SU-DHL-6 (cell line): ENCODE measurements at regions not wholly inside any gene's neighbourhood (a gene's known extent, or its start where the extent isn't known, plus 50 kb on each side); places are given as distances from the start of the nearest gene placed in this dataset.
A peak's percentile ranks its signal among the peaks of the same experiment; 100 is the strongest.
"Not testable (repeated sequence)": the region's sequence is repeated elsewhere in the genome, so short reads cannot be mapped to it uniquely, and the experiment has no call there.

Experiments used
- H2AFZ ChIP-seq: fragments of 200-600 bp; sonication (generic); 2 replicates; pipeline ENCODE4 v1.6.1; 2014; ENCODE audit warnings: low read depth, mild to moderate bottlenecking, moderate library complexity, mixed read lengths, antibody characterized with exemption, low read length; ENCODE audit not compliant: severe bottlenecking
- H3F3A ChIP-seq: fragments of 200-600 bp; shearing (Covaris generic); 2 replicates; pipeline ENCODE4 v1.6.0; 2016; ENCODE audit warnings: antibody characterized with exemption, mild to moderate bottlenecking; ENCODE audit not compliant: insufficient read depth
- H3K27ac ChIP-seq: fragments of 200-600 bp; sonication (generic); 2 replicates; pipeline ENCODE4 v1.5.1; 2016; ENCODE audit warnings: low read depth, mild to moderate bottlenecking, low read length, moderate library complexity, mixed read lengths
- H3K27me3 ChIP-seq: fragments of 200-600 bp; sonication (generic), shearing (Covaris generic); 2 replicates; pipeline ENCODE4 v1.6.0; 2014; ENCODE audit warnings: mild to moderate bottlenecking, low read length
- H3K36me3 ChIP-seq: fragments of 200-600 bp; sonication (generic); 2 replicates; pipeline ENCODE4 v1.6.1; 2014; ENCODE audit warnings: mild to moderate bottlenecking, low read length, mixed read lengths
- H3K4me2 ChIP-seq: fragments of 300-600, 200-600 bp; shearing (Covaris generic), sonication (generic); 2 replicates; pipeline ENCODE4 v1.6.0; 2014; ENCODE audit warnings: low read length, low read depth, mild to moderate bottlenecking; ENCODE audit not compliant: poor library complexity, severe bottlenecking
- H3K4me3 ChIP-seq: fragments of 200-600 bp; sonication (generic); 2 replicates; pipeline ENCODE4 v1.5.1; 2014; ENCODE audit warnings: antibody characterized with exemption, low read length, mild to moderate bottlenecking, mixed read lengths; ENCODE audit not compliant: insufficient read depth, poor library complexity, severe bottlenecking
- H3K79me2 ChIP-seq: fragments of 200-600 bp; sonication (generic); 2 replicates; pipeline ENCODE4 v1.6.1; 2014; ENCODE audit warnings: mild to moderate bottlenecking, low read length, moderate library complexity; ENCODE audit not compliant: insufficient read depth
- H3K9ac ChIP-seq: fragments of 200-600 bp; sonication (generic); 2 replicates; pipeline ENCODE4 v1.7.0; 2014; ENCODE audit warnings: mild to moderate bottlenecking, low read length
- H3K9me2 ChIP-seq: fragments of 200-600 bp; sonication (generic); replicated peaks from 2 replicates; pipeline ENCODE4 v1.6.1; 2014; ENCODE audit warnings: low read length; ENCODE audit not compliant: insufficient read depth
- H3K9me3 ChIP-seq: fragments of 200-600 bp; sonication (generic); 2 replicates; pipeline ENCODE4 v1.6.1; 2014; ENCODE audit warnings: low read length, mixed read lengths; ENCODE audit not compliant: insufficient read depth
- H4K20me1 ChIP-seq: fragments of 200-600 bp; sonication (generic); 2 replicates; pipeline ENCODE4 v1.6.1; 2014; ENCODE audit warnings: low read depth, mild to moderate bottlenecking, antibody characterized with exemption, low read length, moderate library complexity, mixed read lengths
- CTCF ChIP-seq: fragments of 200-600 bp; sonication (generic); IDR thresholded peaks from one replicate; pipeline ENCODE4 v1.5.1; 2017; ENCODE audit warnings: antibody characterized with exemption, mild to moderate bottlenecking, low read length, moderate library complexity; ENCODE audit not compliant: insufficient read depth, poor library complexity, severe bottlenecking
- EZH2phosphoT487 ChIP-seq: fragments of 200-600 bp; sonication (generic), shearing (Covaris generic); conservative IDR thresholded peaks from 2 replicates; pipeline ENCODE4 v1.6.1; 2018; ENCODE audit warnings: mild to moderate bottlenecking, antibody characterized with exemption, low read length, moderate library complexity, mixed read lengths

GRCh38 chr14:105626651-105627050, 100.3 kb downstream of the TMEM121 start:
- H2AFZ ChIP-seq, H3K27ac ChIP-seq, H3K9me3 ChIP-seq, H3K27me3 ChIP-seq, H3K4me3 ChIP-seq, H3F3A ChIP-seq, H3K9ac ChIP-seq, H3K9me2 ChIP-seq, H3K79me2 ChIP-seq, H3K4me2 ChIP-seq, H3K36me3 ChIP-seq, H4K20me1 ChIP-seq: not testable (repeated sequence)

- not testable (repeated sequence) for H3K9me2 ChIP-seq, H3K9me3 ChIP-seq, H3K79me2 ChIP-seq, H4K20me1 ChIP-seq, H3F3A ChIP-seq, H3K4me3 ChIP-seq, H3K27me3 ChIP-seq, H3K36me3 ChIP-seq, H2AFZ ChIP-seq
- Histone ChIP-seq H3K4me2 (peak overlapping the region; percentile 33), H3K27ac (peak overlapping the region; percentile 79), H3K9ac (peak overlapping the region; percentile 49; the same call in 1 of the 2 replicates)
These were observed 100.9 kb downstream of the TMEM121 start for GRCh38 chr14:105627287-105627686.

GRCh38 chr14:105627701-105628100, 101.3 kb downstream of the TMEM121 start:
- Histone ChIP-seq H3K4me2 (no peak overlapping the region), H3K36me3 (no peaks in the 10 kb centered on the region), H4K20me1 (no peaks in the 10 kb centered on the region), H3K9me3 (0 out of 2 replicates have a peak, but pooled peaks cover 6% of the 10 kb centered on the region), H3K27me3 (no peaks in the 10 kb centered on the region), H3K4me3 (no peak overlapping the region), H3K9ac (0 out of 2 replicates have a peak overlapping the region, but pooled peaks have one; percentile 49), H2AFZ (no peak overlapping the region), H3K27ac (no peak overlapping the region), H3K9me2 (no peaks in the 10 kb centered on the region), H3K79me2 (no peaks in the 10 kb centered on the region), H3F3A (no peaks in the 10 kb centered on the region)
- TF ChIP-seq EZH2phosphoT487 = no peak
- TF ChIP-seq CTCF = no peak

- H3K4me2 ChIP-seq, H3K9me2 ChIP-seq, H3K27ac ChIP-seq, H3K4me3 ChIP-seq, H4K20me1 ChIP-seq, H3K36me3 ChIP-seq, H3K79me2 ChIP-seq, H3K27me3 ChIP-seq, H3K9ac ChIP-seq, H3F3A ChIP-seq, H2AFZ ChIP-seq, H3K9me3 ChIP-seq: not testable (repeated sequence)
These were observed 101.7 kb downstream of the TMEM121 start for GRCh38 chr14:105628126-105628525.

- H3F3A ChIP-seq, H3K9me3 ChIP-seq, H3K4me3 ChIP-seq, H3K9me2 ChIP-seq, H3K9ac ChIP-seq, H3K79me2 ChIP-seq, H2AFZ ChIP-seq, H3K27ac ChIP-seq, H4K20me1 ChIP-seq, H3K36me3 ChIP-seq, H3K27me3 ChIP-seq, H3K4me2 ChIP-seq: not testable (repeated sequence)
These were observed 102.2 kb downstream of the TMEM121 start for GRCh38 chr14:105628531-105629067.

GRCh38 chr14:105629091-105629885, 102.9 kb downstream of the TMEM121 start:
- H3K27me3 ChIP-seq, H2AFZ ChIP-seq, H3K36me3 ChIP-seq, H3K9me3 ChIP-seq, H4K20me1 ChIP-seq, H3F3A ChIP-seq, H3K4me3 ChIP-seq, H3K9me2 ChIP-seq, H3K79me2 ChIP-seq: not testable (repeated sequence)
- Histone ChIP-seq H3K4me2 (peak overlapping the region; percentile 23), H3K27ac (peak overlapping the region; percentile 58), H3K9ac (peak overlapping the region; percentile 43; the same call in 1 of the 2 replicates)
